NB4 (cell line): ENCODE measurements at regions not wholly inside any gene's neighbourhood (a gene's known extent, or its start where the extent isn't known, plus 50 kb on each side); places are given as distances from the start of the nearest gene placed in this dataset.
"Not testable (repeated sequence)": the region's sequence is repeated elsewhere in the genome, so short reads cannot be mapped to it uniquely, and the experiment has no call there.

ENCODE experiments used
- DNase-seq: peaks from one replicate; pipeline ENCODE4 v3.0.0; 2010; ENCODE audit warnings: low read depth
- H3K4me3 ChIP-seq: one replicate; pipeline ENCODE4 v1.5.1; 2011; ENCODE audit warnings: mild to moderate bottlenecking, low read depth, low read length, moderate library complexity
- CTCF ChIP-seq: IDR thresholded peaks from one replicate; pipeline ENCODE4 v1.5.1; 2012; ENCODE audit warnings: low read depth, low read length
- MAX ChIP-seq: IDR thresholded peaks from 2 replicates; pipeline ENCODE4 v1.6.1; 2011; ENCODE audit warnings: low read depth, low read length
- MYC ChIP-seq: IDR thresholded peaks from 2 replicates; pipeline ENCODE4 v1.6.1; 2011; ENCODE audit warnings: low read depth, low read length
- POLR2A ChIP-seq: IDR thresholded peaks from 2 replicates; pipeline ENCODE4 v1.6.1; 2011; ENCODE audit warnings: mild to moderate bottlenecking; ENCODE audit not compliant: insufficient read length; ENCODE audit errors: extremely low read depth

GRCh38 chr1:9442278-9442846, 96.9 kb upstream of the SLC25A33 start:
- TF ChIP-seq POLR2A: no peak
- no peak for TF ChIP-seq MAX
- no peak for TF ChIP-seq CTCF
- no peak for DNase-seq
- no peak overlapping the region for H3K4me3 ChIP-seq

DNA sequence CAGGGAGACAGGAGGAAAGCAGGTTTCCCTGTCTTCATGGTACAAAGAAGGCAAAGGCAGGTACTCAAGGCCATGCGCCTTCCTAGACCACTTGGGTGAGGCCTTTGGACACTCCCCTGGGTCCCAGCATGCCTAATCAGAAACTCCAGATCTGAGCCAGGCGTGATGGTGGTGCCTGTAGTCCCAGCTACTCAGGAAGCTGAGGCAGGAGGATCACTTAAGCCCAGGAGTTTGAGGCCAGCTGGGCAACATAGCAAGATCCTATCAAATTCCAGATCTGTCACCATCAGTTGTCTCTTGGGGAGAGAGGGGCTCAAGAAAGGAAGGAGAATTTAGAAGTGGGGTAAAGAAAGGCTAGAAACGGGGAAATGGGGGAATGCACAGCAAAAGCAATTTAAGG, 96.3 kb upstream of the SLC25A33 start:
- H3K4me3 ChIP-seq: no peak overlapping the region
- TF ChIP-seq MYC (no peak), MAX (no peak), POLR2A (no peak), CTCF (no peak)
- DNase-seq: no peak

DNA sequence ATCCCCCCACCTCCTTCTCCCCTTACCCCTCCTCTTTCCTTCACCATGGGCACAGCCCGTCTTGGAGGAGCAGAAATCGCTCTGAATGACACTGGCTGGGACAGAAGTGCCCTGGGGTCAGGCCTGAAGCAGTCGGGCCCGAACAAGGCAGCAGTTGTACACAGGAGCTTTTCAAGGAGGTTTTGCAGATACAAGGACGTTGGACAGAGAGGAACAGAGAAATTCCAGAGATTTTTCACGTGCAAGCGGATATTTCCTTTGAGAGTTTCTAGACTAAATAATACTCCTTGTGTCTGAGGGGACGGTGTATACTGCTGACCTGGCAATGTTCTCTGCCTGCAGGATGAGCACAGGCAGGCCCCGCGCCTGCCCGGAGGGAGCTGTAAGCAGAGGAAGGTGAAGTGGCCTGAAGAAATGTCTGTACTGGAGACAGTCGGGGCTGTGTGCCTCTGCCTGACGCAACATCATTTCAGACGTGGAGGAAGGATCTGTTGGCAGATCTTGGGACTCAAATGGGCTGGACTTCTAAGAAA, 95.3 kb upstream of the SLC25A33 start:
- no peak for TF ChIP-seq CTCF
- TF ChIP-seq MAX: no peak
- no peak for TF ChIP-seq MYC
- no peak for TF ChIP-seq POLR2A
- peak; percentile 21 for DNase-seq
- H3K4me3 ChIP-seq: no peak overlapping the region

- no peak for TF ChIP-seq CTCF
- TF ChIP-seq MAX: no peak
- TF ChIP-seq POLR2A: no peak
- no peak for TF ChIP-seq MYC
- no peak overlapping the region for H3K4me3 ChIP-seq
- no peak for DNase-seq
Observed at GRCh38 chr1:9444532-9444931, 94.7 kb upstream of the SLC25A33 start.

GRCh38 chr1:9445081-9445480, 94.2 kb upstream of the SLC25A33 start:
- not testable (repeated sequence) for DNase-seq, H3K4me3 ChIP-seq

- no peak for DNase-seq
- TF ChIP-seq MAX: no peak
- no peak for TF ChIP-seq POLR2A
- no peak for TF ChIP-seq MYC
- no peak for TF ChIP-seq CTCF
Observed at GRCh38 chr1:9447215-9447960, 91.9 kb upstream of the SLC25A33 start.

More at GRCh38 chr1:9447215-9447960, 91.9 kb upstream of the SLC25A33 start:
- no peak overlapping the region for H3K4me3 ChIP-seq
